Fibroblast of lung (primary cell): ENCODE measurements at regions not wholly inside any gene's neighbourhood (a gene's known extent, or its start where the extent isn't known, plus 50 kb on each side); places are given as distances from the start of the nearest gene placed in this dataset.

Experiments used
- EZH2 ChIP-seq: IDR thresholded peaks from 2 replicates; pipeline ENCODE4 v1.5.1; 2012; ENCODE audit warnings: low read length, control low read depth, mild to moderate bottlenecking; ENCODE audit errors: missing control alignments
- TF ChIP-seq, protein P1 (sequence below), 2 donors: IDR thresholded peaks in 1 of 2; conservative IDR thresholded peaks in 1 of 2; 1 replicate in 1 of 2; 2 replicates in 1 of 2; pipeline ENCODE4 v1.5.1; 2011 to 2012; ENCODE audit warnings: low read length in 2 of 2, control low read depth in 1 of 2, inconsistent platforms in 1 of 2, low read depth in 1 of 2, mild to moderate bottlenecking in 1 of 2

DNA sequence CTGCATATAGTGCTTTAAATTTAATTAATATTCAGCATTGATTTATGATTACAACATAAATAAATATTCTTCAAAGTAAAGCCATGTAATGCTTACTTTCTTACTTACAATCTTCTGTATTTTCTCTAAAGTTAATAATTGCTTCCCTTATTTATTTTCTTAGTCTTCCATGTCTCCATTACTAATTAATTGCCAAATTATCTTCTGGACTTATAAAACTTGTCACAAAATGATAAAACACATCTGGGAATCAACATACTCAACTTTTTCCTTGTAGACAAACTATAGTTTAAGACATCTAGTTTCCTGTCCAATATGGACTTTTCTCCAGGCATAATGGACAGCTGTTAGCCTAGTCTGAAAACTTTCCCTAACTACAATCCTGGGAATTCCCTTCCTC lies 466.6 kb downstream of the FLRT2 start:
- TF ChIP-seq, protein P1, sequence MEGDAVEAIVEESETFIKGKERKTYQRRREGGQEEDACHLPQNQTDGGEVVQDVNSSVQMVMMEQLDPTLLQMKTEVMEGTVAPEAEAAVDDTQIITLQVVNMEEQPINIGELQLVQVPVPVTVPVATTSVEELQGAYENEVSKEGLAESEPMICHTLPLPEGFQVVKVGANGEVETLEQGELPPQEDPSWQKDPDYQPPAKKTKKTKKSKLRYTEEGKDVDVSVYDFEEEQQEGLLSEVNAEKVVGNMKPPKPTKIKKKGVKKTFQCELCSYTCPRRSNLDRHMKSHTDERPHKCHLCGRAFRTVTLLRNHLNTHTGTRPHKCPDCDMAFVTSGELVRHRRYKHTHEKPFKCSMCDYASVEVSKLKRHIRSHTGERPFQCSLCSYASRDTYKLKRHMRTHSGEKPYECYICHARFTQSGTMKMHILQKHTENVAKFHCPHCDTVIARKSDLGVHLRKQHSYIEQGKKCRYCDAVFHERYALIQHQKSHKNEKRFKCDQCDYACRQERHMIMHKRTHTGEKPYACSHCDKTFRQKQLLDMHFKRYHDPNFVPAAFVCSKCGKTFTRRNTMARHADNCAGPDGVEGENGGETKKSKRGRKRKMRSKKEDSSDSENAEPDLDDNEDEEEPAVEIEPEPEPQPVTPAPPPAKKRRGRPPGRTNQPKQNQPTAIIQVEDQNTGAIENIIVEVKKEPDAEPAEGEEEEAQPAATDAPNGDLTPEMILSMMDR (conservative IDR thresholded peaks at IDR 0.05 in 1 of 2, IDR thresholded peaks at IDR 0.05 in 1 of 2; ENCODE audit: low read depth in 1 of 2, low read length in 2 of 2): no peak
- no peak for TF ChIP-seq EZH2
